GM12878 (cell line): ENCODE measurements at regions not wholly inside any gene's neighbourhood (a gene's known extent, or its start where the extent isn't known, plus 50 kb on each side); places are given as distances from the start of the nearest gene placed in this dataset.

Experiments
- ATAC-seq: fragments of 200-7000 bp; cut with Tn5 transposase; 3 replicates; pipeline ENCODE4 v1.9.1; 2020; ENCODE audit warnings: mild to moderate bottlenecking, moderate library complexity
- BruUV-seq: library from RNA; stranded (reverse); fragments of 400-500 nt; replicated peaks from 2 replicates; lab custom pipeline; 2021; lab: Mats Ljungman, UMichigan
- CTCF ChIA-PET: fragments of 300-600 bp; sonication (Branson Sonifier 250); formaldehyde crosslinking; extraction: SDS; loops from one replicate; lab custom pipeline; 2021; ENCODE audit warnings: inconsistent platforms; lab: Yijun Ruan, JAX
- POLR2A ChIA-PET: fragments of 350-600 bp; formaldehyde crosslinking; extraction: SDS; loops from one replicate; lab custom pipeline; 2021; ENCODE audit warnings: inconsistent platforms; lab: Charles Lee
- RAD21 ChIA-PET: fragments of 300-600 bp; sonication (Branson Sonifier 250); formaldehyde crosslinking; loops from one replicate; lab custom pipeline; 2023; ENCODE audit warnings: antibody characterized with exemption; ENCODE audit not compliant: unreplicated experiment; lab: Charles Lee
- SMC1A ChIA-PET: fragments of 300-600 bp; sonication (Branson Sonifier 250); formaldehyde crosslinking; loops from one replicate; lab custom pipeline; 2023; ENCODE audit not compliant: unreplicated experiment, uncharacterized antibody; lab: Charles Lee
- DNase-seq: peaks from one replicate; pipeline ENCODE4 v3.0.0-alpha.2; 2011; ENCODE audit warnings: low read depth, low spot score
- FAIRE-seq: peaks from 3 replicates; lab custom pipeline; 2011; peaks lifted over from hg19 to GRCh38; lab: Jason Lieb, UNC
- H2AFZ ChIP-seq: 2 replicates; pipeline ENCODE4 v1.6.0; 2011; ENCODE audit warnings: low read depth, low read length, control low read depth; ENCODE audit not compliant: control insufficient read depth
- H3K27ac ChIP-seq: 2 replicates; pipeline ENCODE4 v1.5.1; 2011; ENCODE audit warnings: control low read depth; ENCODE audit not compliant: control insufficient read depth, insufficient read depth
- H3K27me3 ChIP-seq, 2 experiments: replicated peaks in 1 of 2; 2 replicates each; pipeline versions ENCODE4 v1.6.0 to v1.6.1; 2011; ENCODE audit warnings: low read length in 1 of 2; ENCODE audit not compliant: control insufficient read depth in 2 of 2, insufficient read depth in 2 of 2
- H3K36me3 ChIP-seq, 2 experiments: 2 replicates each; pipeline ENCODE4 v1.5.1; 2011; ENCODE audit warnings: low read length in 1 of 2; ENCODE audit not compliant: control insufficient read depth in 2 of 2, insufficient read depth in 2 of 2
- H3K4me1 ChIP-seq: 2 replicates; pipeline ENCODE4 v1.6.1; 2011; ENCODE audit warnings: mild to moderate bottlenecking, low read length, moderate library complexity, mixed read lengths; ENCODE audit not compliant: control insufficient read depth, insufficient read depth
- H3K4me2 ChIP-seq: 2 replicates; pipeline ENCODE4 v1.6.0; 2011; ENCODE audit warnings: control low read depth; ENCODE audit not compliant: control insufficient read depth, insufficient read depth
- H3K4me3 ChIP-seq: fragments of 200-600 bp; sonication (generic); 2 replicates; pipeline ENCODE4 v1.5.1; 2016
- H3K79me2 ChIP-seq: 2 replicates; pipeline ENCODE4 v1.6.0; 2011; ENCODE audit warnings: low read length; ENCODE audit not compliant: control insufficient read depth, insufficient read depth
- H3K9ac ChIP-seq: 2 replicates; pipeline ENCODE4 v1.8.0; 2011; ENCODE audit warnings: low read length, control low read depth, mixed read lengths; ENCODE audit not compliant: control insufficient read depth, insufficient read depth
- H3K9me3 ChIP-seq: replicated peaks from 3 replicates; pipeline ENCODE4 v1.5.1; 2011; ENCODE audit warnings: mild to moderate bottlenecking, low read length; ENCODE audit not compliant: control insufficient read depth, insufficient read depth
- H4K20me1 ChIP-seq: 2 replicates; pipeline ENCODE4 v1.6.0; 2011; ENCODE audit not compliant: control insufficient read depth, insufficient read depth
- CBX3 ChIP-seq: fragments of 200-600 bp; sonication (generic); IDR thresholded peaks from 2 replicates; pipeline ENCODE4 v1.6.1; 2016; ENCODE audit warnings: low read depth, borderline replicate concordance
- CREM ChIP-seq: IDR thresholded peaks from 2 replicates; pipeline ENCODE4 v1.6.1; 2014; ENCODE audit warnings: antibody characterized with exemption, low read depth
- GABPA ChIP-seq: IDR thresholded peaks from 2 replicates; pipeline ENCODE4 v1.6.1; 2014; ENCODE audit warnings: antibody characterized with exemption, low read depth, mild to moderate bottlenecking, inconsistent platforms
- HCFC1 ChIP-seq: fragments of 150-350 bp; IDR thresholded peaks from 2 replicates; pipeline ENCODE4 v1.6.1; 2014; ENCODE audit warnings: low read length
- HSF1 ChIP-seq: fragments of 150-350 bp; IDR thresholded peaks from 2 replicates; pipeline ENCODE4 v1.6.1; 2014; ENCODE audit warnings: mild to moderate bottlenecking, low read depth, low read length
- MEF2A ChIP-seq: IDR thresholded peaks from 2 replicates; pipeline ENCODE4 v1.6.1; 2011; ENCODE audit warnings: low read depth, mild to moderate bottlenecking, low read length, moderate library complexity; ENCODE audit not compliant: insufficient read depth
- MYB ChIP-seq: fragments of 150-350 bp; IDR thresholded peaks from 2 replicates; pipeline ENCODE4 v1.6.1; 2014; ENCODE audit warnings: mild to moderate bottlenecking, low read depth, low read length, borderline replicate concordance
- NBN ChIP-seq: fragments of 450-650 bp; IDR thresholded peaks from 2 replicates; pipeline ENCODE4 v1.6.1; 2016
- NFXL1 ChIP-seq: fragments of 450-650 bp; IDR thresholded peaks from 2 replicates; pipeline ENCODE4 v1.6.1; 2017; ENCODE audit warnings: antibody characterized with exemption, mild to moderate bottlenecking, borderline replicate concordance
- RELB ChIP-seq: fragments of 450-650 bp; IDR thresholded peaks from 2 replicates; pipeline ENCODE4 v1.6.1; 2017; ENCODE audit warnings: low read depth, mild to moderate bottlenecking, moderate library complexity
- RUNX3 ChIP-seq: IDR thresholded peaks from 2 replicates; pipeline ENCODE4 v1.6.1; 2012; ENCODE audit warnings: low read length, inconsistent platforms
- SPI1 ChIP-seq: IDR thresholded peaks from 2 replicates; pipeline ENCODE4 v1.6.1; 2011; ENCODE audit warnings: low read depth, mild to moderate bottlenecking, low read length, moderate library complexity, borderline replicate concordance; ENCODE audit not compliant: insufficient read depth
- TAF1 ChIP-seq: IDR thresholded peaks from 2 replicates; pipeline ENCODE4 v1.6.1; 2011; ENCODE audit warnings: mild to moderate bottlenecking, low read depth, low read length, borderline replicate concordance
- USF1 ChIP-seq: IDR thresholded peaks from 2 replicates; pipeline ENCODE4 v1.6.1; 2011; ENCODE audit warnings: borderline replicate concordance, low read depth, mild to moderate bottlenecking, moderate library complexity, mixed read lengths, low read length; ENCODE audit not compliant: insufficient read depth; ENCODE audit errors: extremely low read length
- whole genome bisulfite sequencing: methylation state at CpG from one replicate; pipeline ENCODE4 v1.1.6; 2016; ENCODE audit warnings: low lambda C conversion rate; ENCODE audit not compliant: insufficient replicate concordance, insufficient coverage; ENCODE audit errors: missing lambda C conversion rate; 5-methylcytosine and 5-hydroxymethylcytosine counted together
- in situ Hi-C: fragments of 300-500 bp; cut with MboI; formaldehyde crosslinking; loops from 9 replicates; pipeline ENCODE4 v1.14.3; 2018; ENCODE audit warnings: mixed read lengths
- intact Hi-C: fragments of 100-400 bp; cut with micrococcal nuclease; formaldehyde crosslinking; loops from one replicate; pipeline ENCODE4 v1.14.2; 2022; ENCODE audit not compliant: unreplicated experiment

- Histone ChIP-seq H4K20me1 (no peaks in the 10 kb centered on the region), H2AFZ (no peak overlapping the region), H3K9me3 (no peaks in the 10 kb centered on the region), H3K36me3 (no peaks in the 10 kb centered on the region), H3K9ac (no peak overlapping the region), H3K4me2 (no peak overlapping the region), H3K79me2 (no peaks in the 10 kb centered on the region), H3K27me3 (no peaks in the 10 kb centered on the region), H3K4me1 (no peaks in the 10 kb centered on the region), H3K27ac (no peak overlapping the region), H3K4me3 (no peak overlapping the region)
- DNase-seq (no peak), FAIRE-seq (no peak), ATAC-seq (no peak)
- intact Hi-C loops = no loop called here
- in situ Hi-C loops = no loop called here
- 0% methylated on average over 2 of the region's 2 CpGs for WGBS
- SMC1A ChIA-PET = no interaction called here
- TF ChIP-seq NBN (no peak), RELB (no peak), SPI1 (no peak), RUNX3 (no peak)
- CTCF ChIA-PET = no interaction called here
- POLR2A ChIA-PET = no interaction called here
- RAD21 ChIA-PET = no interaction called here
- BruUV-seq = no TSS peak
These were observed 87.9 kb downstream of the ALX1 start for GRCh38 chr12:85367936-85368335.

GRCh38 chr12:85369365-85370154 lies 89.5 kb downstream of the ALX1 start:
- WGBS = 36% methylated on average over 4 of the region's 4 CpGs
- Histone ChIP-seq H3K4me2 (no peak overlapping the region), H3K36me3 (no peaks in the 10 kb centered on the region), H3K27ac (no peak overlapping the region), H3K4me3 (no peak overlapping the region), H2AFZ (no peak overlapping the region), H3K27me3 (no peaks in the 10 kb centered on the region), H4K20me1 (no peaks in the 10 kb centered on the region), H3K9me3 (no peaks in the 10 kb centered on the region), H3K4me1 (no peaks in the 10 kb centered on the region), H3K79me2 (no peaks in the 10 kb centered on the region), H3K9ac (no peak overlapping the region)
- ATAC-seq (0 out of 3 replicates have a peak, but pooled peaks have one; percentile 22), DNase-seq (no peak), FAIRE-seq (no peak)
- BruUV-seq = no TSS peak
- ChIA-PET CTCF (no interaction called here), POLR2A (no interaction called here), RAD21 (no interaction called here), SMC1A (interaction anchor here (0.8 kb wide), 1 partner anchor 15 kb away, joined by 3 read pairs; no protein-coding TSS in a partner anchor)
- intact Hi-C loops = no loop called here
- in situ Hi-C loops = no loop called here
- TF ChIP-seq MYB (no peak), NFXL1 (no peak), USF1 (no peak), GABPA (no peak), CBX3 (no peak), HCFC1 (no peak), TAF1 (no peak), CREM (no peak), MEF2A (no peak), HSF1 (no peak)
